ENCODE measurements at regions not wholly inside any gene's neighbourhood (a gene's known extent, or its start where the extent isn't known, plus 50 kb on each side); places are given as distances from the start of the nearest gene placed in this dataset.

- TF ChIP-seq CTCF (conservative IDR thresholded peaks at IDR 0.05) (no peak), ZFX (IDR thresholded peaks at IDR 0.05) (no peak)
Observed at GRCh38 chr18:67813380-67814028, 297.0 kb upstream of the DSEL start.

Measured in C4-2B (cell line).